ENCODE measurements at regions not wholly inside any gene's neighbourhood (a gene's known extent, or its start where the extent isn't known, plus 50 kb on each side); places are given as distances from the start of the nearest gene placed in this dataset.

- no peak for DNase-seq (ENCODE audit: low spot score in 2 of 2, unreplicated experiment in 2 of 2)
- Mint-ChIP-seq H3K9me3 (no peaks in the 10 kb centered on the region), H3K4me3 (no peak overlapping the region), H3K36me3 (no peaks in the 10 kb centered on the region), H3K27ac (no peak overlapping the region), H3K4me1 (peaks cover 8% of the 10 kb centered on the region), H3K27me3 (ENCODE audit: low read depth) (no peaks in the 10 kb centered on the region)
- TF ChIP-seq CTCF (IDR thresholded peaks at IDR 0.05; ENCODE audit: unreplicated experiment), result no peak
Measured at GRCh38 chr7:84509522-84509921, 314.9 kb upstream of the SEMA3A start.

DNA sequence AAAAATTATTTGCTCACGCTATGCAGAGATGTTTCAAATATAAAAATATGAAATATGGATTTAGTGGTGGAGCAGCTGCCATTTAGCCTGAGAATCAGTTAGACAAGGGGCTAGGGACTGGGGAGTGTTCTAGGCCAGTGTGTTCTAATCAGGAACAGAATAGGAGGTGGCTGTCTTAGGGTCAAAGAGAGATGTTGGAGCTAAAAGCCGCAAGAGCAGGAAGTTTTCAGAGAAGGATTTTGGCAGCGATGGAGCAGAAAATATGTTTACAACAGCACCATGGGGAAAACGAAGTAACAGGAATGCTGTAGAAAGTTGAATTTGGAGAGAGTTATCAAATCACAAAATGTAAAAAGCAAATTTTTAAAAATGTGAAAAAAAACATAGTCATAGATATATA lies 314.0 kb upstream of the SEMA3A start:
- Mint-ChIP-seq H3K27me3 (ENCODE audit: low read depth) (no peaks in the 10 kb centered on the region), H3K4me1 (peaks cover 5% of the 10 kb centered on the region), H3K9me3 (no peaks in the 10 kb centered on the region), H3K4me3 (no peak overlapping the region), H3K36me3 (no peaks in the 10 kb centered on the region), H3K27ac (no peak overlapping the region)
- DNase-seq (ENCODE audit: low spot score in 2 of 2, unreplicated experiment in 2 of 2), result no peak
- TF ChIP-seq CTCF (IDR thresholded peaks at IDR 0.05; ENCODE audit: unreplicated experiment), result no peak

DNA sequence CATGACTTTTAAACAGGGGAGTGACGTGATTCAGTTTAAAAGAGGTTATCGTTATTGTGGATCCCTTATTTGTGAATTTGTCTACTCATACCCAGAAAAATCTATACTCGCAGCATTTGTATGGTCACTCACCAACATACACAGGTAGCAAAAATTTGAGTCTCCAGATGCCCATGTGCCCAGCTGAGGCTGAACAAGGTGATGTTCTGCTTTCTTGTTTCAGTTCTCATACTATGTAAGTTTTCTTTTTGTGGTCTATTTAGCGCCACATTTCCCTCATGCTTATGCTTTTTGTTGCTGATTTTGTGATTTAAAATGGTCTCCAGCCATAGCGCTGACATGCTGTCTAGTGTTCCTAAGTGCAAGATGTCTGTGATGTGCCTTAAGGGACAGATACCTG lies 312.9 kb upstream of the SEMA3A start:
- no peak for TF ChIP-seq CTCF (IDR thresholded peaks at IDR 0.05; ENCODE audit: unreplicated experiment)
- Mint-ChIP-seq H3K4me1 (peaks cover 8% of the 10 kb centered on the region), H3K4me3 (no peak overlapping the region), H3K27me3 (ENCODE audit: low read depth) (no peaks in the 10 kb centered on the region), H3K36me3 (no peaks in the 10 kb centered on the region), H3K27ac (no peak overlapping the region), H3K9me3 (no peaks in the 10 kb centered on the region)
- no peak for DNase-seq (ENCODE audit: low spot score in 2 of 2, unreplicated experiment in 2 of 2)

DNA sequence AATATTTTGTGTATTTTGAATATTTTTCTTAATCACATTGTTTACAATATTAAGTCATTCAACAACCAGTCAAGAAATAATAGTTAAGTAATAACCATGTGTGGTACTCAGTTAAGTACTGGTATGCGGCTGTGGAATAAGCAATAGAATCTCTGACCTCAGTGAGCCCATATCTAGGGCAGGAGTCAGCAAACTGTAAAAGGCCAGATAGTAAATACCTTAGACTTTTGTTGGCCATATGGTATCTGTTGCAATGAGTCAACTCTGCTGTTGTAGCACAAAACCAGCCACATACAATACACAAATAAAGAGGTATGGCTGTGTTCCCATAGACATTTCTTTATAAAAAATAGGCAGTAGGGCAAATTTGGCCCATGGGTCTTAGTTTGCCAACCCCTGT lies 311.6 kb upstream of the SEMA3A start:
- H3K27ac Mint-ChIP-seq, result no peak overlapping the region
- H3K4me3 Mint-ChIP-seq, result no peak overlapping the region
- DNase-seq (ENCODE audit: low spot score in 2 of 2, unreplicated experiment in 2 of 2), result no peak
- H3K27me3 Mint-ChIP-seq (ENCODE audit: low read depth), result no peaks in the 10 kb centered on the region
- H3K4me1 Mint-ChIP-seq, result peaks cover 8% of the 10 kb centered on the region
- no peak for TF ChIP-seq CTCF (IDR thresholded peaks at IDR 0.05; ENCODE audit: unreplicated experiment)
- no peaks in the 10 kb centered on the region for H3K9me3 Mint-ChIP-seq
- H3K36me3 Mint-ChIP-seq, result no peaks in the 10 kb centered on the region

DNA sequence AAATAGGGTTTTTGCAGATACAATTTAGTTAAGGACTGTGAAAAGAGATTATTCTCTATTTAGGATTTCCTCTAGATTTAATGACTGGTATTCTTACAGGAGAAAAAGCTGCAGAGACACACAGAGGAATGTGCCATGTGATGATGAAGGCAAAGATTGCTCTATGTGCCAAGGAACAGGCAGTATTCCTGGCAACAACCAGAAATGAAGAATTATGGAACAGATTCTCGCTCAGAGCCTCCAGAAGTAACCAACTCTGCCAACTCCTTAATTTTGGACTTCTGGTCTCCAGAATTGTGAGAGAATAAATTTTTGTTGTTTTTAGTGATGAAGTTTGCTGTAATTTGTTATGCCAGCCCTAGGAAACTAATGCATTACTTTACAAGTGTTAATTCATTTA lies 307.6 kb upstream of the SEMA3A start:
- no peak for TF ChIP-seq CTCF (IDR thresholded peaks at IDR 0.05; ENCODE audit: unreplicated experiment)

GRCh38 chr7:84497873-84498272 lies 303.3 kb upstream of the SEMA3A start:
- H3K9me3 Mint-ChIP-seq, result peaks cover 4% of the 10 kb centered on the region
- H3K4me1 Mint-ChIP-seq, result peaks cover 13% of the 10 kb centered on the region
- no peak for DNase-seq (ENCODE audit: low spot score in 2 of 2, unreplicated experiment in 2 of 2)
- H3K27me3 Mint-ChIP-seq (ENCODE audit: low read depth), result no peaks in the 10 kb centered on the region
- TF ChIP-seq CTCF (IDR thresholded peaks at IDR 0.05; ENCODE audit: unreplicated experiment), result no peak
- no peak overlapping the region for H3K27ac Mint-ChIP-seq
- H3K36me3 Mint-ChIP-seq, result no peaks in the 10 kb centered on the region
- no peak overlapping the region for H3K4me3 Mint-ChIP-seq

More for the DNA sequence above, 307.6 kb upstream of the SEMA3A start:
- H3K27ac Mint-ChIP-seq, result no peak overlapping the region
- peaks cover 4% of the 10 kb centered on the region for H3K9me3 Mint-ChIP-seq
- H3K4me3 Mint-ChIP-seq, result no peak overlapping the region
- no peak for DNase-seq (ENCODE audit: low spot score in 2 of 2, unreplicated experiment in 2 of 2)
- H3K27me3 Mint-ChIP-seq (ENCODE audit: low read depth), result no peaks in the 10 kb centered on the region
- no peaks in the 10 kb centered on the region for H3K36me3 Mint-ChIP-seq
- peaks cover 8% of the 10 kb centered on the region for H3K4me1 Mint-ChIP-seq

Data from mesothelial cell of epicardium (in vitro differentiated cells).